HCT116 (cell line): ENCODE measurements at regions not wholly inside any gene's neighbourhood (a gene's known extent, or its start where the extent isn't known, plus 50 kb on each side); places are given as distances from the start of the nearest gene placed in this dataset.

Experiments used
- CTCF ChIP-seq, 3 experiments: fragments of 200-600 bp in 1 of 3; sonication (generic) in 1 of 3; IDR thresholded peaks in 2 of 3; conservative IDR thresholded peaks in 1 of 3; 2 replicates each; pipeline ENCODE4 v1.5.1; 2012 to 2017; ENCODE audit warnings: low read depth in 2 of 3, low read length in 2 of 3, antibody characterized with exemption in 1 of 3, borderline replicate concordance in 1 of 3, control low read depth in 1 of 3, mild to moderate bottlenecking in 1 of 3, mixed read lengths in 1 of 3, mixed run types in 1 of 3, moderate library complexity in 1 of 3; ENCODE audit not compliant: insufficient read depth in 1 of 3
- EZH2 ChIP-seq: fragments of 200-600 bp; sonication (generic); IDR thresholded peaks from 2 replicates; pipeline ENCODE4 v1.6.1; 2017; ENCODE audit warnings: antibody characterized with exemption, mixed run types
- EZH2phosphoT487 ChIP-seq: fragments of 200-600 bp; IDR thresholded peaks from 2 replicates; pipeline ENCODE4 v1.6.1; 2018; ENCODE audit warnings: antibody characterized with exemption, borderline replicate concordance
- POLR2A ChIP-seq: IDR thresholded peaks from 2 replicates; pipeline ENCODE4 v1.7.0; 2011; ENCODE audit warnings: borderline replicate concordance; ENCODE audit not compliant: insufficient read depth, insufficient read length; ENCODE audit errors: extremely low read depth
- RAD21 ChIP-seq: IDR thresholded peaks from 2 replicates; pipeline ENCODE4 v1.6.1; 2012; ENCODE audit warnings: low read depth, mild to moderate bottlenecking
- REST ChIP-seq: IDR thresholded peaks from 2 replicates; pipeline ENCODE4 v1.6.1; 2012; ENCODE audit warnings: low read depth
- SIN3A ChIP-seq: IDR thresholded peaks from 2 replicates; pipeline ENCODE4 v1.6.1; 2012; ENCODE audit warnings: low read depth
- ZFX ChIP-seq: fragments of 450-650 bp; IDR thresholded peaks from 2 replicates; pipeline ENCODE4 v1.6.1; 2017
- ZNF274 ChIP-seq: fragments of 200-500 bp; sonication (Bioruptor generic); IDR thresholded peaks from 2 replicates; pipeline ENCODE4 v1.6.1; 2014; ENCODE audit warnings: mild to moderate bottlenecking, low read depth, low read length, inconsistent platforms

DNA sequence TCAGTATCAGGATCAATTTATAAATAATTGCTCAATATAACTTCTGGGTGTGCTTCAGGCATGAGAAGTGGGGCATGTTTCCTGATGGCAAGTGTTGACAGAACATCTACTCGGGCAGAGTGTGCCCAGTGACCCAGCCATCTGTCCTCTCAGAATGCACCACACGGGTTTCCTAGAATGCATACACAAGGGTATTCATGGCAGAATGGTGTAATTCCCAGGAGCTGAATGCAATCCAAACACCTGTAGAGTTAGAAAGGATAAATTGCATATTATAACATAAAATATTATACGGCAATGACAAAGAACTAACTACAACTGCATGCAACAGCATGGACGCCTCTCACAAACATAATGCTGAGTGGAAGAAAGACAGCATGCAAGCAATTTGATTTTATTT, 391.9 kb downstream of the SIPA1L2 start:
- TF ChIP-seq SIN3A (no peak), POLR2A (no peak), ZNF274 (no peak), EZH2 (no peak), CTCF (IDR thresholded peaks at IDR 0.05 in 2 of 3, conservative IDR thresholded peaks at IDR 0.05 in 1 of 3; ENCODE audit: borderline replicate concordance in 1 of 3, insufficient read depth in 1 of 3, low read depth in 2 of 3, low read length in 2 of 3) (no peak), ZFX (no peak), EZH2phosphoT487 (no peak), REST (no peak), RAD21 (no peak)
